ENCODE measurements at regions not wholly inside any gene's neighbourhood (a gene's known extent, or its start where the extent isn't known, plus 50 kb on each side); places are given as distances from the start of the nearest gene placed in this dataset.

DNA sequence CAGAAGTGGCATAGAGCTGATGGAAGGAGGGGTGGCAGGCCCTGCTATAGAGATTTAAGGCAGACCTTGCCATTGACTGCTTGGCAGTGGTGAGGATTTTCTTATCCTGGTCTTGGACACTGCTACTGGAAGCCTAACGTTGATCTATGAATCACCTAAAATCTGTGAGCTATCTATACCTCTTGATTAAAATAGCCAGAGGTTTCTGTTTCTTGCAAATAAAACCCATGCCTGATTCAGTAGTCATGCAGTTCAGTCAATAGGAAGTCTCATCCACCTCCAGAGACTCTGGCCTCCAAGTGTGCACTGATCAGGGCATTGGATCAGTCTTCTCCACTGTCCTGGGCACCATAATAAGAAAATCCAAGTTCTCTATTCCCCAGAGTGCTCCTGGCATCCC, 286.5 kb downstream of the PTEN start:
- TF ChIP-seq TEAD4 (CRISPR knock-in tag; IDR thresholded peaks at IDR 0.05) (no peak), CREB1 (CRISPR knock-in tag; IDR thresholded peaks at IDR 0.05) (no peak)
